Endothelial cell (in vitro differentiated cells): ENCODE measurements at regions not wholly inside any gene's neighbourhood (a gene's known extent, or its start where the extent isn't known, plus 50 kb on each side); places are given as distances from the start of the nearest gene placed in this dataset.

ENCODE experiments used
- DNase-seq: peaks from one replicate; pipeline ENCODE4 v3.0.0; 2021; ENCODE audit warnings: low spot score
- H3K27ac Mint-ChIP-seq: one replicate; pipeline ENCODE4 v1.8.0; 2021; ENCODE audit warnings: mixed read lengths, inconsistent platforms; ENCODE audit not compliant: unreplicated experiment
- H3K27me3 Mint-ChIP-seq: one replicate; pipeline ENCODE4 v1.8.0; 2021; ENCODE audit warnings: mild to moderate bottlenecking, moderate library complexity, mixed read lengths, inconsistent platforms; ENCODE audit not compliant: unreplicated experiment
- H3K36me3 Mint-ChIP-seq: one replicate; pipeline ENCODE4 v1.8.0; 2021; ENCODE audit warnings: mild to moderate bottlenecking, low read depth, mixed read lengths, inconsistent platforms; ENCODE audit not compliant: unreplicated experiment
- H3K4me1 Mint-ChIP-seq: one replicate; pipeline ENCODE4 v1.8.0; 2021; ENCODE audit warnings: mild to moderate bottlenecking, mixed read lengths, inconsistent platforms; ENCODE audit not compliant: unreplicated experiment
- H3K4me3 Mint-ChIP-seq: one replicate; pipeline ENCODE4 v1.8.0; 2021; ENCODE audit warnings: mild to moderate bottlenecking, mixed read lengths, inconsistent platforms; ENCODE audit not compliant: unreplicated experiment
- H3K9me3 Mint-ChIP-seq: one replicate; pipeline ENCODE4 v1.8.0; 2021; ENCODE audit warnings: mixed read lengths, inconsistent platforms; ENCODE audit not compliant: unreplicated experiment
- TF ChIP-seq, protein P1 (sequence below): fragments of 200-600 bp; sonication (generic); IDR thresholded peaks from one replicate; pipeline ENCODE4 v1.5.0; 2021; ENCODE audit warnings: antibody characterized with exemption; ENCODE audit not compliant: unreplicated experiment

DNA sequence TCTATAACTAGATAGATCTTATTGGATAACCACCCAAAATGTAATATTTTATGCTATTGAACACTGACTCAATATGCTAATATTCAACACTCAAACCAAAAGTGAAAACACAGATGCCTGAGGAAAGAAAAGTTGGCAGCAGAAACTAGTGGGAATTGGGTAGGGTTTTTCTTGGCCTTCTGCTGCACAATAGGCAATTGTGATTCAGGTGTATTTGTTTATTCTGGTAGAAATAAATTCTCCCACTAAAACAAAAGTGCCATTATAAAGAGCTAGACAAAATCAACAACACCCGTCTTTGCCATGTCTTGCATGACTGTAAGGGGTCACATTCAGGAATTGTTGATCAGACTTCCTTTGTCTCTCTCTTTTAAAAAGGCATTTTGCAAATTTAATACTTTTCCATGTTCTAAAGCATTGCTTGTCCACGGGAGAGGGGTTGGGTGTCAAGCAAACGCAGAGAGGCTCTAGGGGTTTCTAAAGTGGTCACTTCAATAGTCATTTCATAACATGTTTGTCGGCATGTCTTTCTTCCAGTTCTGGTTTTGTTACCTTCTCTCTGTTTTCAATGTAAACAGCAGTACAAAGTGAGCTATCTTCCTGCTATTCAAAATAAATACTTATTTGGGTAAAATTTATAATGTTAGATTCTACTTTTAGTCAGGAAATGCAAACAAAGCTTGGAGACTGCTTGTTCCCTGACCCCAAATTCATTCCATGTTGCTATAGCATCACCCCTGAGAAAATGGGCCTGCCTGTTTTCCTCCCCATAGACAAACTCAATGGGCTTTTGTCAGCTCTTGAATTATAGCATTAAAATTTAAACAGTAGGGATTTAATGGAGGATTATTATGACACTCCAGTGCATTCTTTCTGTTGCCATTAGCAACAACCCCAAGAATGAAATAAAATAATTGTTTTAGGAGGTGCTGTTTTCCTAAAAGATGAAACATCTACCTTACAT lies 217.0 kb upstream of the CCN2 start:
- H3K4me1 Mint-ChIP-seq = no peaks in the 10 kb centered on the region
- H3K4me3 Mint-ChIP-seq = no peak overlapping the region
- H3K27me3 Mint-ChIP-seq = no peaks in the 10 kb centered on the region
- TF ChIP-seq, protein P1, sequence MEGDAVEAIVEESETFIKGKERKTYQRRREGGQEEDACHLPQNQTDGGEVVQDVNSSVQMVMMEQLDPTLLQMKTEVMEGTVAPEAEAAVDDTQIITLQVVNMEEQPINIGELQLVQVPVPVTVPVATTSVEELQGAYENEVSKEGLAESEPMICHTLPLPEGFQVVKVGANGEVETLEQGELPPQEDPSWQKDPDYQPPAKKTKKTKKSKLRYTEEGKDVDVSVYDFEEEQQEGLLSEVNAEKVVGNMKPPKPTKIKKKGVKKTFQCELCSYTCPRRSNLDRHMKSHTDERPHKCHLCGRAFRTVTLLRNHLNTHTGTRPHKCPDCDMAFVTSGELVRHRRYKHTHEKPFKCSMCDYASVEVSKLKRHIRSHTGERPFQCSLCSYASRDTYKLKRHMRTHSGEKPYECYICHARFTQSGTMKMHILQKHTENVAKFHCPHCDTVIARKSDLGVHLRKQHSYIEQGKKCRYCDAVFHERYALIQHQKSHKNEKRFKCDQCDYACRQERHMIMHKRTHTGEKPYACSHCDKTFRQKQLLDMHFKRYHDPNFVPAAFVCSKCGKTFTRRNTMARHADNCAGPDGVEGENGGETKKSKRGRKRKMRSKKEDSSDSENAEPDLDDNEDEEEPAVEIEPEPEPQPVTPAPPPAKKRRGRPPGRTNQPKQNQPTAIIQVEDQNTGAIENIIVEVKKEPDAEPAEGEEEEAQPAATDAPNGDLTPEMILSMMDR = no peak
- no peaks in the 10 kb centered on the region for H3K9me3 Mint-ChIP-seq
- H3K27ac Mint-ChIP-seq = no peak overlapping the region
- no peak for DNase-seq
- no peaks in the 10 kb centered on the region for H3K36me3 Mint-ChIP-seq

DNA sequence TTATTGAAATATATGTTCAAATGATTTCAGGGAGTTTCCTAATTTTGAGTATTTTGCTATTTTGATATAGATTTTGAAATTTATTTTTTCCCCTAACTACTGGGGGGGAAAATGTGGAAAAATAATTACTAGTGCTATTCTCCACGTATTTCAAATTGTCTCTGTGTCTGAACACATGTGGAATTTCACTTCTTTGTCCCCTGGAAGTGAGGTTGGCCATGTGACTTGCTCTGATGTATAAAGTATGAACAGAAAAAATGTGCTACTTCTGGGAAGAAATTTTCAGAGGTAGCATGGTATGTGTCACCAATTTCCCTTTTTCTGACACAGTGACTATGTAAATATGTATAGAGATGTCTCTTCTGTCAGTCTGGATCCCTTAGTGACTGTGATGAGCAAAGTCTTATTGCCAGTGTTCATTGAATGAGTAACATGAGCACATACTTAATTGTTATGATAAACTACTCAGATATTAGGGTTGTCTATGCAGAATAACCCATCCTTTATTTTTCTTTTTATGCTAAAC lies 215.4 kb upstream of the CCN2 start:
- Mint-ChIP-seq H3K36me3 (no peaks in the 10 kb centered on the region), H3K27ac (no peak overlapping the region)

DNA sequence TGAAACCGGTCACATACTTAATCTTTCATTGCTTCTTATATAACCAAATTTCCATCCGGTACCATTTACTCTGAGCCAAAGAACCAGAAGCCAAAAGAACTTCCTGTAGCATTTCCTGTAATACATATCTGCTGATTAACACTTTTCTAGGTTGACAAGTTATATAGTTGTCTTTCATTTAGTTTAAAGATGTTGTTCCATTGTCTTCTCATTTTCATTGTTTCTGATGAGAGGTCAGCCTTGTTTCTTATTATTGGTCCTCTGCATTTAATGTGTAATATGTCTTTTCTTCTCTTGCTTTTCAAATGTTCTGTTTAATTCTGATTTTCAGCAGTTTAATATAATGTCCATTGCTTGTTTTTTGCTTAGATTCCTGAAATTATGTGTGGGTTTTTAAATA lies 214.5 kb upstream of the CCN2 start:
- H3K4me1 Mint-ChIP-seq = no peaks in the 10 kb centered on the region
- DNase-seq = no peak
- TF ChIP-seq, protein P1 = no peak
- H3K9me3 Mint-ChIP-seq = no peaks in the 10 kb centered on the region
- H3K4me3 Mint-ChIP-seq = no peak overlapping the region
- no peak overlapping the region for H3K27ac Mint-ChIP-seq
- H3K27me3 Mint-ChIP-seq = no peaks in the 10 kb centered on the region
- H3K36me3 Mint-ChIP-seq = no peaks in the 10 kb centered on the region

More for the DNA sequence above, 215.4 kb upstream of the CCN2 start:
- Mint-ChIP-seq H3K4me1 (no peaks in the 10 kb centered on the region), H3K4me3 (no peak overlapping the region), H3K27me3 (no peaks in the 10 kb centered on the region), H3K9me3 (no peaks in the 10 kb centered on the region)
- TF ChIP-seq, protein P1 = no peak
- DNase-seq = no peak

DNA sequence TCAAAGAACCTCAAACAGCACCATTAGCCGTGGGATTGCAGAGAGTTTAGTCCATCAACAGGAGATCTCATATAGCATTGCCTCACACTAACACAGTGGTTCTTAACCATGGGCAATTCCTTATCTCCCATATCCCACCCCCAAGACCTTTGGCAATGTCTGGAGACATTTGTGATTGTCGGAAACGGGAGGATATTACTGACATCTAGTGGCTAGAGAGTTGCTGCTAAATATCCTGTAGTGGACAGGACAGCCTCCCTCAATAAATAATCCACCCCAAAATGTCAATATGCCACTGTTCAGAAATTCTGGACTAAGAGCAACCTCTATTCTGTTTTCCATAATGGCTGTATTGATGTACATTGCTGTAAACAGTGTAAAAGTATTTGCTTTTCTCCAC lies 210.1 kb upstream of the CCN2 start:
- Mint-ChIP-seq H3K9me3 (no peaks in the 10 kb centered on the region), H3K27ac (no peak overlapping the region), H3K4me3 (no peak overlapping the region), H3K27me3 (no peaks in the 10 kb centered on the region), H3K36me3 (no peaks in the 10 kb centered on the region), H3K4me1 (no peaks in the 10 kb centered on the region)
- TF ChIP-seq, protein P1 = no peak
- peak; percentile 20 for DNase-seq
